Activated T-cell treated with anti-CD3 and anti-CD28 coated beads for 48 hours (primary cell): ENCODE measurements at regions not wholly inside any gene's neighbourhood (a gene's known extent, or its start where the extent isn't known, plus 50 kb on each side); places are given as distances from the start of the nearest gene placed in this dataset.

ENCODE experiments used
- DNase-seq: peaks from one replicate; pipeline ENCODE4 v3.0.0-alpha.2; 2020; ENCODE audit warnings: low read depth

DNA sequence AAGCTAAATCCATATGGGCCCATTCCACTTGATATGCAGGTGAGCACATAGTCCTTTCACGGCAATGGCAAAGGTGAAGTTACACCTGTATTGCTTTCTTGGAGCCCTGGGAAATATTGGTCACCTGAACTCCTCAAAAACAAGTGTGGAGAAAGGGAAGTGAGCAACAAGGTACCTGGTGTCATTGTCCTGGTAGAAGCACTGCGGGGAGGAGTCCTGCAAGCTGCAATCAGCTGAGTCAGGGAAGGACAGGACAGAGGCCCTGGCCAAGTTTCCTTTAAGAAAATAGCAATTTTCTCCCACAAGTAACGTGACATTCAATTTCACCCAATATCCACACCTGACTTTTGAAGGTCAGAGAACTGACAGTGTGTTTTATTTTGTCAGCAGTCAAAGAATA is 389.1 kb downstream of the IRS2 start:
- DNase-seq: no peak

DNA sequence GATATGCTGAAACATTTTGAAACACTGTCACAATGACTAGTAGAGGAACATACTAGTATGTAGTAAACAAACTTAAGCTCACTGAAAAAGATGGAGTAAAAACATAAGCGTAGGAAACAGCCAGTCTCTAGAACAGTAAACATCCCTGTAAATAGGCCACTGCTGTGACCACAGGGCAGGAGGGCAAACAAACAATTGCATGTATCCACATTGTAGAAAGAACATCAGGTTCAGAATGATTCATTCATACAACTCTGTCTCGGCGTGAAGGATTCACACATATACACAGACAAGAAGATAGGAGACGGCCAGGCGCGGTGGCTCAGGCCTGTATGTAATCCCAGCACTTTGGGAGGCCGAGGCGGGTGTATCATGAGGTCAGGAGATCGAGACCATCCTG is 390.1 kb downstream of the IRS2 start:
- no peak for DNase-seq

DNA sequence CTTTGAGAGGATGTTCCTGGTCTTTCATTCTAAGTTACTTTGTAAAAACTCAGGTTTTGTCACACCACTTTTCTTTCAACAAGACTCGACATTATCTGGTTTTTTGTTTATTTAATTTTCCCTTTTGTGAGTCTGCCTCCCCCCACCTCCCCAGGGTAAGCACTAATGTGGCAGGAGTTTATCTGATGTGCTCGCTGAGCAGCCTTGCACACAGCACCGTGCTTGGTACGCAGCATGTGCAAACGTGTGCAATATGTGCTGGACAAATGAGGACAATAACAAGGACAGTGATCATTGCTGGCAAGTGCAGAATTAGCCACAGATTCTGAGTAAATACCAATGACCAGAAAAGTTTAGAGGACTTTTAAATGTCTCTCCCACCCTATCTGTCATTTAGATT is 391.4 kb downstream of the IRS2 start:
- no peak for DNase-seq

DNA sequence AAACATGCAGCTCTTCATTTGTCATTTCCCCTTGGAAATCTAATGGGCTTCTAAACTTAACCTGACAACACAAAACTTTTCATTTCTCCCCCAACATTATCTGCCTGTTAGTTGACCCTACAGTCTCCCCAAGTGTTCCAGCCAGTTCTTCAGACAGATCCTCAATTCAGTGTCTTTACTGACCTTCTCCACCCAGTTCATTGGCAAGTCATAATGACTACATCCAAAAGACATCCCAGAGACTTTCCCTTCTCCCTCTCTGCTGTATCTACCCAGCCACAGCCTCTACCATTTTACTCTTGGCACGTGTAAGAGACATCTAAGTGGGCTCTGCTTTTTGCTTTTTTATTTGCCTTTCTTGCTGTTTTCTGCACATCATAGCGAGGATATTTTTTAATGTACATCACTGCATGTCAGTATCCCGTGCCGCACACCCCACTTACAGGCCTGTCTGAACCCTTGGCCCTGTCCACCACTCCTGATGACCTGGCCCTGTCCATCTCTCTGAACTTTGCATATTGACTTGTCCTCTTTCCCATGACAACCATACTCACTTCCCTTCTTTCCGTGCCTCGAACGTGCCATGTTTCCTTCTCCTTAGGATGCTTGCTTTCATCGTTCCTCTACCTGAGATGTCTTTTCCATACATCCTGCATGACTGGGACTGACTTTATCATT is 391.9 kb downstream of the IRS2 start:
- no peak for DNase-seq

DNA sequence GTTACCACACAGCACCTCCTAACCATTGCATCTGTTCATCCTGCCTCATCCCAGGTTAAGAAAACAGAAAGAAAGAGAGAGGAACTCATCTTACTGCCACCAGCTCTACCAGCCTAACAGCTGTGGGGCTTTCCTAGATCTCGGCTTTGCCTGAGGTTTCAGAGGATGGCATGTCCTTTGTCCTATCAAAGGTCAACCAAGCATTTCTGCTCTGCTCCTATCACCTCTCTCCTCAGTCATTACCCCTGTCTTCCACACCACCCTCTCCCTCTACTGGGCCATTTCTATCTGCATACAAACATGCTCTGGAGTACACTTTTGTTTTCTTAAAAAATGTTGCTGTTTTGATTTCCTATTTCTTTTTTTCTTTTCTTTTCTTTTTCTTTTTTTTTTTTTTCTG is 393.3 kb downstream of the IRS2 start:
- DNase-seq: no peak

DNA sequence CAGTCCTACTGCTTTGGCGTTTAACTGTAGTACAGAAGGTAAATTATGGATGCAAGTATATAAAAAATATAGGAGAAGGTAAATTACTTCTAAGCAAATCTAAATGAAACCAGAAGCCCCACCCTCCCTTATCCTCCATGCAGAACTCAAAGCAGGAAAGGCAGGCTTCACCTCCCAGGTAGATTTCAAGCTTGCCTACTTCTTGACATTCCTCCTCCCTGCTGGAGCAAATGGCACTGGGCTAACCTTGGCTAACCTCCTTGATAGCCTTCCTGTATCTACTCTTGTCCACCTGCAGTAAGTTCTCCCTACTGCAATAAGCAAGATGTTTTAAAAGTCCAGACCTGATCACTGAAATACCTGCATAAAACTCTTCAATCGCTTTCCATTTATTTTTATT is 396.0 kb downstream of the IRS2 start:
- DNase-seq: no peak

DNA sequence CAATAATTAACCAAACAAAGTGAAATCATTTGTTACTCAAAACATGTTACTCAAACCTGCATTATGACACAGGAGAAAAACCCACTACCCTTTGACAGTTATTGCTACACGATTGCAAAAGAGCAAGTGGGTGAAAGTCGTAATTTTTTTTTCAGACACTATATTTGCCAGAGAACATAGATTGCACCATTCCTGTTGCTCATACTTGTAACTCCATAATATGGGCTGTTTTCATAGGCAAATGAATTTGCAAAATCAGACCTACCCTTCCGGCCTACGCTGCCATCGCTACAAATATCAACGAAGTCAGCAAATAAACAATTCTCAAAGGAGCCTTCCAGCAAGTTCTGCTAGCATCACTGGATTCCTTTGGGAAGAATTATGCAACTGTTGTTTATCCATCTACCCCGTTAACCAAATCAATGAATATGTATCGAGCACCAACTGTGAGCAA is 396.5 kb downstream of the IRS2 start:
- DNase-seq: no peak

DNA sequence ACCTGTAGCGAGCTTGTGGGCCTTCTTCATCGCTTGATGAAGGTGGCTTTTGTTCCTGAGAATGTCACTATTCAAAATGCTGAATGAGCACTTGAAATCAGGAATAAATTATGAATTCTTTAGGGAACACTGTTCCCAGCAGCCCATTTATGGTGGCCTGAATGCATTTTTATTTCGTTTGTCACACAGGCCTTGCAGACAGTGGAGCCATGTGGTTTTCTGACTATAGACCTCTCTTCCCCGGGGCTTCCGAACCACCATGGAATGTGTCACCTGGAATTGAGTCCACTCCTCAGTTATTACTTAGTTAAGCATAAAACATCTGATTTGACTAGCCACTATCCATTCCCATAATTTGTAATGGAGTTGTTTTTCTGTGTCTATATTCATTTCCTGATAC is 396.9 kb downstream of the IRS2 start:
- DNase-seq: no peak

DNA sequence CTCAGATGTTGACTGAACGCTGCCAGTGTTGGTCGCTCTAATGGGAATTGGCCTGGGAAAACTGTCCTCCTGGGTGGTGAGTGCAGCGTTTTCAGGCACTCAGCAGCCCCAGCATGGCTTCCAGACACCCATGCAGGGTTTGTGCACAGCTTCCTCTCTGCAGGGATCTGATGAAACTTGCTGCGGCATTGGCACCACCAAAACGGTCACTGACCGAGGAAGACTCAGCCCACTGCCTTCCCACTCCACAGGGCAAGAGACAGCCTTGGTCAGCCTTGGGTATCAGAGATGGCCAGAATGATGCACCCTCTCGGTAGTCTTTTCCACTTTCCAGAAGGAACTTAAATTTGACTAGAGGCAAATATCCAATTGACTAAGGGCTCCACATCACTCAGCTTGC is 398.9 kb downstream of the IRS2 start:
- no peak for DNase-seq

DNA sequence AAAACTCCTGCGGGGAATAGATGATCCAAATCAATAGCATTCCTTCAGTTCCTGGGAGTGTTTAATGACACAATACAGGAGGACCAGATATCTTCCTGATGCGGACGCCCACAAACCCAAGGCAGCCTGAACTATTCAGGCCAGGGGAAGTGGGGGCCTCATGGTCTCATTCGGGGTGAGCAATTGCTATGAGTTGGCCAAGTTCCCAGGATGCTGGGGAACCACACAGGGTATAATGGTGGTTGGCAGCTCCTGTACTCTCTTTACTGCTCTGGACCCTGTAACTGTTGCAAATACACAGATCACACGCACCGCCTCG is 401.2 kb downstream of the IRS2 start:
- no peak for DNase-seq

DNA sequence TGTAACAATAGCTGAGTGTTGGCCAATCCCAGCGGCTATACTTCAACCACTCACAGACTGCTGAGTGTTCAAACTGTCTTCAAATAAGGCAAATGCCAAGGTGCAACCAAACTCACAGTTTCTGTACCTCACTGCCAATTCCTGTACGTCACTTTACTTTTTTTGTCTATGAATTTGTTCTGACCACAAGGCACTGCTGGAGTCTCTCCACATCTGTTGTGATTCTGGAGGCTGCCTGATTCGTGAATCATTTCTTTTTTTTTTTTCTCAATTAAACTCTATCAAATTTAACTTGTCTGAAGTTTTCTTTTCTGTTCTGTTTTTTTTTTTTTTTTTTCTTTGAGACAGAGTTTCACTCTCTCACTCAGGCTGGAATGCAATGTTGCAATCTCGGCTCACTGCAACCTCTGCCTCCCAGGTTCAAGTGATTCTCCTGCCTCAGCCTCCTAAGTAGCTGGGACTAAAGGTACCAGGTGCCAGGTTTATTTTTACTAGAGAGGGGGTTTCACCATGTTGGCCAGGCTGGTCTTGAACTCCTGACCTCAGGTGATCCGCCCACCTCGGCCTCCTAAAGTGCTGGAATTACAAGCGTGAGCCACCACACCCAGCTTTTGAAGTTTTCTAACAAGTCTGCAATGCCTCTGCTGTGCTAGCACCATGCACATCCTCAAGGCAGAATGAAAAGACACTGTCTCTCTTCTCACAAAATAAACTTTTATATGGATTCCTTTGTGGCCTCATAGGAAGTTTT is 401.7 kb downstream of the IRS2 start:
- DNase-seq: no peak

DNA sequence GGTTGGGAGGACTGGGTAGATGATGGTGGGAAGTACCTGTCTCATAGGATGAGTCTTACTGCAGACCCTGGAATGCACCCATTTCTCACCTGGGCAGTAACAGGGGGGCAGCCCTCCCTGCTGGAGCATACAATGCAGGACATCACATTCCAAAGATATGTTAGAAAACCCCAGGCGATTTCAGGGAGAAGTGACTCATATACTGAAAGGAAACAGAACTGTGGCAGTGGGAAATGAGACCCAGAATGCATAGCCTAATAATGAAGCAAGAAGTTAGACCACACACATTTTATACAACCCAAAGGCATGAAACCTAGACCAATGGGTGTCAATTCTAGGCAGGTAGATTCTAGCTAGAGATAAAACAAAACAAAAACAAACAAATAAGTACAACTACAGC is 402.7 kb downstream of the IRS2 start:
- no peak for DNase-seq

DNA sequence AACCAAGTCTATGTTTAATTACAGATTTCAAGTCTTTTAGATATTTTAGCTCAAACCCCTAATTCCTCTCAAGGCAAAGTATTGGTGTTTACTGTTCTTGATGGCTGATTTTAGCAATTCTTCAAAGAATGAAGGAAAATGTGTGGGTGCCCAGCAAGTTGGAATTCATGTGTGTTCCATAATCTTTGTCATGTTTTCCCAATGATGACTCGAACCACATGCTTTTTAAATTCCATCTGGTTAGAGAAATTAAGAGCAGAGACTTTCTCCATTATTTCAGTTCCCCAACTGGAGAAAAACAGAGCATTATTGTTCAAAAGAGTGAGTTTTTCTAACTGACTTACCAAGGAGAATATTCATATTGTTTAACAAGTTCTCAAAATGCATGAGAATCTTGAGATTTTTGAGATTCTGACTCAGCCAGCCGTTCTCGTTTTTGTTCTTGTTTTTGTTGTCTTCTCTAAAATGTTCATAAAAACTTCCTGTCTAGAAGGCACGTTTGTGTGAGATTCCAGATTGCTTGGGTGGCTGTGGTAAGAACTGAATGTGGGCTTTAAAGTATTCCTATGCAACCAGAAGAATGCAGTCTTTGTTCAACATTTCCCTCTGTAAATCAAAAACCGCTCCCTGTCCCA is 404.7 kb downstream of the IRS2 start:
- DNase-seq: no peak

DNA sequence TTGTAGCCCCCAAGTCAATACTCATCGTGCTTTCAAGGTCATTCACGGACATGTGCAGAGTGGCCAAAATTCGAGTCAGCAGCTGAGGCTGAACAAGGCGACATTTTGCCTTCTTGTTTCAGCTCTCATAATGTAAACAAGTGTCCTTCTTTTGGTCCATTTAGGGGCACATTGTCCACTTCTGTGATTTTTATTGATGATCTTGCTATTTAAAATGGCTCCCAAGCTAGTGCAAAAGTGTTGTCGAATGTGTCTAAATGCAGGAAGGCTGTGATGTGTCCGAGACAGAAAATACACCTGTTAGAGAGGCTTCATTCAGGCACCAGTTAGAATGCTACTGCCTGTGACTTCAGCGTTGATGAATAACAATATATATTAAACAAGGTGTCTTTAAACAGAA is 405.9 kb downstream of the IRS2 start:
- no peak for DNase-seq

DNA sequence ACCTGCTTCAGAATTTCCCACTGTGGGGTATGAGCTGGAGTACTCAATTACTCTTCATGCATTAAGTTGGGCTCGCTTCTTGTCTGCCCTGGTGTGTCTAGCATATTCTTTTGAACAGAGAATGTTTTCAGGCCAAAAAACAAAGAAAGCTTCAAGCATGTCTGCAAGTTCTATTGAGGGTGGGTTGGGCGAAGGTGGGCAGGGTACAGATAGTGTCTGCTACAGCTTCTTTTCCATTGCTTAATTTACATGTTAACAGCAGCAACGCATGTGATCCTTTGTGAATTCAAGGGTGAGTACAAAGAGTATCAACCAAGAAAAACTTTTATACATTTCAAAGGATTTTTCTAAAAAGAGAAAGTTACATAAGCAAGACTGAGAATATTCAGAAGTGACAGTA is 406.5 kb downstream of the IRS2 start:
- no peak for DNase-seq

DNA sequence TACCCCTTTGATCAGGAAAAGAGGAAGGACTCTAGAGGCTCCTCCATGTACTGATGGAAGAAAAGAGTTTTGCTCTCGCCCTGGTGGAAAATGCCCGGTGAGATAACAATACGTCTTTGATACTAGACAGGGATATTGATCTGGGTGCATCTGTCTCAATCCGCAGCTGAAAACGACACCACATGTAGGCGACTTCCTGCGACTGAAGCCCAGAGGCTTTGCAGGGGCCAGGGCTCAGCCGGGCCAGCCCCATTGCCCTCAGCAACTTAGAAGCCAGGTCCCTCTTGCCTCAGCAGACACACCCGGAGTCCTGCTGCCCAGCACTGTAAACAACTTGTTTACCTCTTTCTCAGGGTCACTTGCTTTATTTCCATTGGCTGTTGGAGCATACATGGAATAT is 409.4 kb downstream of the IRS2 start:
- DNase-seq: no peak

DNA sequence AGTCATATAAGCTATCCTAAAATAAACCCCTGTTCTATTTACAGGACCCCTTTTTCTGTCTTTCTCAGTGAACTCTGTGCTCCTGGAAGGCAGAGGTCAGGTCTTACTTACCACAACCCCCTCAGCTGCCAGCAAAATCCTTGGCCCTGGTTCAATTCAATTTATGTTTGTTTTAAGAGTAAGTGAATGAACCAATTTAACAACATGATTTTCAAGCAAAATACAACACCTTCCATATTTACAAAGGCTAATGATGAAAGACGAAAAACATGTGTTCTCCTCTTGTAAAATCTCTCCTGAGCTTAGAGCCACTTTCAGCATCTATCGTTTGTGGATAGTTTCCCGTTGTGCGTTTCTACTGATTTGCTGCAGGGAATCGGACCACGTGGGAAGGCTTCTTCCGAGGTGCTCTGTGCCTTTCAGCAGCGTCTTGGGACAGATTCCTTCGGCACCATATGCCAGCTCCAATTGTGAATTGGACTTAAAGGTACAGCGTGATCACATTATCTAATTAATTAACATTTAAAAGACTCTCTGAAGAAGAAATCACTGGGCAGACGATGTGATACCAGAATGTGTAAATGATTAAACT is 411.7 kb downstream of the IRS2 start:
- no peak for DNase-seq

DNA sequence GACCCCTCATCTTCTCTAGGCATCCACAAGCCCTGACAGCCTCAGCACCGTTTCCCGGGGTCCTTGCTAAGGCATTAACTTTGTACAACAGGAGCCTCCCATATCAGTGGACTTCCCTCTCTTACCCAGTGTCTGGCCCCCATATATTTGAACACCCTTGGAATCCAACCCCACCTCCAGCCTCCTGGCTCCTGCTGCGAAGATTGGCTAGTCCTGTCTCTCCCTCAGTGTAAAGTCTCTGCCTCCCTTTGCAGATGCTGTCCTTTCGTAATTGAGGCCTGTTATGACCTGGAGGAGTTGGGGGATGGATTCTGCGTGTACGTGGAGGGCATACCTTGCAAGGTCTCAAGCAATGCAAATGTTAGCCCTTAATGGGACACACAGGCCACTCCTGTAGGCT is 413.7 kb downstream of the IRS2 start:
- no peak for DNase-seq

DNA sequence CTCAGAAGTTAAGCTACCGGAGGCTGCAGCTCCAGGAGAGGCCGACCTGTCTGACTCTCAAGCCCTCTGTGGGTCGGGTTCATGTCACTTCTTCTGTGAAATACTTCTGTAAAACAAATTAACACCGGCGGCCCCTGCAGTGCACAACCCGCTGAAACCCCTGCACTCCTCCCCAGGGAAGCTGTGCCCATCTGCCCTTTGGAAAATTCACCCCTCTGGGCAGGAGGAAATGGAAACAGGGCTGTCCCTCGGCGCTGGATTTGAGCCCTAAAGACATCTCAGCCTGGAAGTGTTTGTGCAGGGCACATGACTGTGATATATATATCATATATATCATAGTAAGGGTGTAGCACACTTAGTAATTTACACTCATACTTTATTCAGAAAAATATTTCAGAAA is 415.3 kb downstream of the IRS2 start:
- no peak for DNase-seq

DNA sequence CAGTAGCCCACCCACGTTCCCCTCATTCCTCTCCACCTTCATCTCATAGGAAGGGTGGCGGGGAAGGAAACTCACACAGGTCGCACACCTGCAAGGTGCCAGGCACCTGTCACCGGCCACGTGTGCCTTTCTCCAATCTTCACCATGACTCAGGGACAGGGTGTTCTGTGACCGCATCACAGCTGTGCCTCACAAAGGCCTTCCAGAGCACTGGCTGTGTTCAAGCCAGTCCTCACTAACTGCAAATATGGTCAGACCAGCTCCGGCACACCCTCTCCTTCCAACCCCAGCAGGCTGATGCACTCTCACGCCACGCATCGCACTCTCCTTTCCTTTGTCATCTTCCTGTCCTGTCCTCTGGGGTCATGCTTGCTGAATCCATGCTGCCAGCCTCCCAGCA is 415.9 kb downstream of the IRS2 start:
- DNase-seq: no peak

DNA sequence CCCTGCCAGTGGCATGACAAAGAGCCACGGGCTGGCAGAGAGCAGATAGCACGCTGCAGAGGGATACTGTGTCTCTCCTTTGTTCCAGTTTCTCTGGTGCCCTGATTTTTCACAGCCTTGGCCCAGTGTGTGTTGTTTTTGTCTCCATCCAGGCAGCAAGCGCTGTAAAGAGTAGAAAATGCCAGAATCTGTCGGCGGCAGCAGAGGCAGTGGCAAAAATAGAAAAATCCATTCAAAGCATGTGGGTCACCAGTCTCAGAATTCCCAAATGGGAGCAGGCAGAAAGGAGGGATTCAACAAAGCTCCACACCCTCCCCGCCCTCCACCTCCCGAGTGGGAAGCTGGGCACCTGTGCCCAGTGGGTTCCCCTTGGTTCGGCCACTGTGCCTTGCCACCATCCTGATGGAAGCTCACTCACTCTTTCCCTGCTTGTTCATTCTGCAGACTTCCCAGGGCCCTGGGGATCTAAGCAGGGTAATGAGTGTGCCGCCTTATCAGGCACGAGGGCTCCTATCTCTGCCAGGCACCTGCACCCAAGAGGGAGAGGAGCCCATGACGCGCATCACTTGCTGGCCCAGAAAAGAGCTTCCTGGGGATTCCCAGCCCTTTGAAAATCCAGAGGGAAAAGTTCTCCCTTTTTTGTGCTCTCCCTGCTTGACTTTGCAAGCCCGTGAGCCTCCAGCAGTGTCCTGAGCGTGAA is 416.9 kb downstream of the IRS2 start:
- DNase-seq: no peak

DNA sequence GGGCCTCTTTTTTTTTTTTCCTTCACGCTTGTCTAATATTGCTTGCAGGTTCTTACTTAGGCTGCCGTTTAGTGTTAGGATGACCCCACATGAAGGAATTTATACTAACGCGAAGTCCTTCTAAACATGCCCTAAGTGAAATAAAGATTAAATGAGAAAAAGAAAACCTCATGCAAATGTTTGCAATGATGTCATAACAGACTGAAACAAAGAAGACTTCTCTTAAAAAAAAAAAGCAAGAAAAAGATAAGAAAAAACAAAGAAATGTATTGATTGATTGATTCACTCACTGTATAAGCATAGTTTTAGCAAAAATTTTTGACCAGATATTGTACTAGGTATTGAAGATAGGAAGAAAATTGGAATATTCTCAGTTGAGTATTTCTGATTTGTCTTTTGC is 418.2 kb downstream of the IRS2 start:
- no peak for DNase-seq

DNA sequence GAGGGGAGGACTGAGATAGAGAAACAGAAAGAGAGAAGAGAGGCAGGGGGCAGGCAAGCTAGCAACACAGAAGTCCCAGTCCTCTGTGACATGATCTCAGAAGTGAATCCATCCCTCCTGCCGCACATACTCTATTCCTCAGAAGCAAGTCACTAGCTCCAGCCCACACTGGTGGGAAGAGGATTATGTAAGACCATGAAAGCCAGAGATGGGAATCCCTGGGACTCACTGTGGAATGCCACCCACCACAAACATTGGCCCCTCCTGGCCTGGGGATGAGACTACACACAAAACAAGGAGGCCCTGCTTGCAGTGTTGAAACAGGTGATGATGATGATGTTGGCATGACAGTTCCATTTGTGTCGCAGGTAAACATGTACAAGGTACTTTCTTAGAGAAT is 419.9 kb downstream of the IRS2 start:
- DNase-seq: no peak
